ENCODE measurements at regions not wholly inside any gene's neighbourhood (a gene's known extent, or its start where the extent isn't known, plus 50 kb on each side); places are given as distances from the start of the nearest gene placed in this dataset.

DNA sequence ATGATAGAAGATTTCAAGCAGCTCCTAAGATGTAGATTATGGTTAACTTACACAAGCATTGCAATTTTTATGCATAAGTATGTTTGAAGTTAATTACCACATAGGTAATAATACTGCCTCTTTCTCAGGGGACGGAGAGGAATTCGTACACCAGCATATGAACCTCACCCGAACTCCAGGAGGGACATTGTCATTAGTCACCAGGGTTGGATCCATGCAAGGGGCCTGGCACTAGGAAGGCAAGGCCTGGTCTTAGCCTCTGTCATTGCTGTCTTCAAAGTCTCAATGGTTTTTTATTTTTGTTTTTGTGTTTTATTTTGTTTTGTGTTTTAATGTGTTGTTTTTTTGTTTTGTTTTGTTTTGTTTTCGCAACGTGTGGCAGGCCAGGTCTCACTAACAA is 145.6 kb upstream of the PPP2R2D start:
- no peak overlapping the region for H3K56ac ChIP-seq (ENCODE audit: insufficient read length, low read depth, low read length)
- H3K4me1 Mint-ChIP-seq, result peaks cover 48 to 53% of the 10 kb centered on the region in 2 experiments

More for the DNA sequence above, 145.6 kb upstream of the PPP2R2D start:
- Histone ChIP-seq H3K79me2 (ENCODE audit: insufficient read depth, low read length) (no peaks in the 10 kb centered on the region), H3K79me1 (ENCODE audit: insufficient read depth, low read depth, low read length, poor library complexity, severe bottlenecking) (no peaks in the 10 kb centered on the region), H3K18ac (ENCODE audit: insufficient read length, low read depth, low read length) (no peak overlapping the region), H3K4me1 (ENCODE audit: insufficient read depth, low read length) (peaks cover 4% of the 10 kb centered on the region; the same call in 1 of the 2 replicates), H3K27ac (ENCODE audit: insufficient read length, low read depth, low read length) (no peak overlapping the region), H3K9ac (ENCODE audit: extremely low read depth, insufficient read length, low read length) (no peak overlapping the region), H3K4ac (ENCODE audit: low read depth, low read length) (no peak overlapping the region), H2AK5ac (ENCODE audit: insufficient read length, low read length) (no peak overlapping the region), H3K23ac (ENCODE audit: insufficient read length, low read depth, low read length) (no peak overlapping the region), H3T11ph (ENCODE audit: low read length) (no peak overlapping the region), H3K9me3 (ENCODE audit: control insufficient read depth, low read depth, low read length) (no peaks in the 10 kb centered on the region), H4K8ac (replicated peaks; ENCODE audit: insufficient read length, low read depth, low read length) (no peak overlapping the region), H2BK120ac (ENCODE audit: low read depth, low read length, poor library complexity, severe bottlenecking) (no peak overlapping the region), H4K20me1 (ENCODE audit: control insufficient read depth, insufficient read depth, insufficient read length) (no peaks in the 10 kb centered on the region), H4K5ac (ENCODE audit: insufficient read length, low read depth, low read length) (no peak overlapping the region), H2BK5ac (ENCODE audit: insufficient read length, low read length) (no peak overlapping the region), H2BK20ac (ENCODE audit: low read depth, low read length, poor library complexity, severe bottlenecking) (no peak overlapping the region), H3K23me2 (ENCODE audit: insufficient read length, low read depth, low read length, poor library complexity, severe bottlenecking) (no peaks in the 10 kb centered on the region), H2BK12ac (ENCODE audit: insufficient read length, low read depth, low read length) (no peak overlapping the region), H3K14ac (ENCODE audit: insufficient read depth, low read length) (no peak overlapping the region), H2AFZ (ENCODE audit: low read length) (no peak overlapping the region), H3K4me2 (ENCODE audit: insufficient read depth, insufficient read length, low read length) (no peak overlapping the region), H2BK15ac (ENCODE audit: low read depth, low read length) (no peak overlapping the region), H4K91ac (ENCODE audit: insufficient read length, low read depth, low read length) (no peak overlapping the region), H3K27me3 (ENCODE audit: insufficient read depth, low read length) (no peaks in the 10 kb centered on the region)
- no peak for TF ChIP-seq CTCF (conservative IDR thresholded peaks at IDR 0.05)
- H3K4me3 Mint-ChIP-seq, result no peak overlapping the region
- no peaks in the 10 kb centered on the region for H3K36me3 Mint-ChIP-seq (ENCODE audit: insufficient read depth in 1 of 3, low read depth in 3 of 3)
- H3K27me3 Mint-ChIP-seq (ENCODE audit: low read depth), result no peaks in the 10 kb centered on the region; the same call in 1 of the 2 replicates
- no CpG with 5 or more reads among the region's 5 CpGs for WGBS (ENCODE audit: extremely low coverage, insufficient read length, low lambda C conversion rate)
- H3K27ac Mint-ChIP-seq, result no peak overlapping the region
- no peak for DNase-seq
- no peaks in the 10 kb centered on the region; a peak in 1 of 5 replicates for H3K9me3 Mint-ChIP-seq
